H1 (cell line): ENCODE measurements at regions not wholly inside any gene's neighbourhood (a gene's known extent, or its start where the extent isn't known, plus 50 kb on each side); places are given as distances from the start of the nearest gene placed in this dataset.

ENCODE experiments used
- CTCF ChIA-PET: fragments of 300-600 bp; sonication (Branson Sonifier 250); formaldehyde crosslinking; loops from one replicate; lab custom pipeline; 2021; ENCODE audit not compliant: partially characterized antibody; lab: Charles Lee
- POLR2A ChIA-PET: fragments of 300-600 bp; sonication (Branson Sonifier 250); formaldehyde crosslinking; loops from one replicate; lab custom pipeline; 2021; ENCODE audit warnings: inconsistent platforms; ENCODE audit not compliant: partially characterized antibody; lab: Charles Lee
- DNase-seq, 2 experiments: peaks; one replicate each; pipeline versions ENCODE4 v3.0.0 to v3.0.0-alpha.2; 2010 to 2022; ENCODE audit warnings: low spot score in 2 of 2, low read depth in 1 of 2, mixed read lengths in 1 of 2
- FAIRE-seq: peaks from 2 replicates; lab custom pipeline; 2011; peaks lifted over from hg19 to GRCh38; lab: Jason Lieb, UNC
- H2AFZ ChIP-seq: 2 replicates; pipeline ENCODE4 v1.8.1; 2012; ENCODE audit warnings: low read length, inconsistent platforms
- H2AK5ac ChIP-seq: 2 replicates; pipeline ENCODE4 v1.6.1; 2013; ENCODE audit warnings: low read depth, low read length
- H2BK120ac ChIP-seq: replicated peaks from 2 replicates; pipeline ENCODE3; 2013; ENCODE audit warnings: low read depth, low read length, inconsistent platforms
- H2BK12ac ChIP-seq: 2 replicates; pipeline ENCODE4 v1.6.1; 2013; ENCODE audit warnings: low read depth, low read length
- H2BK15ac ChIP-seq: 2 replicates; pipeline ENCODE4 v1.6.1; 2013; ENCODE audit warnings: low read length
- H2BK20ac ChIP-seq: 2 replicates; pipeline ENCODE4 v1.6.1; 2013; ENCODE audit warnings: low read length
- H2BK5ac ChIP-seq: 2 replicates; pipeline ENCODE4 v1.6.1; 2013; ENCODE audit warnings: low read depth, low read length
- H3K14ac ChIP-seq: 2 replicates; pipeline ENCODE4 v1.6.1; 2013; ENCODE audit warnings: inconsistent platforms; ENCODE audit not compliant: insufficient read length
- H3K18ac ChIP-seq: 2 replicates; pipeline ENCODE4 v1.6.1; 2013; ENCODE audit warnings: low read length; ENCODE audit errors: extremely low read depth
- H3K23ac ChIP-seq: 2 replicates; pipeline ENCODE4 v1.6.1; 2013; ENCODE audit warnings: inconsistent platforms; ENCODE audit not compliant: insufficient read length
- H3K23me2 ChIP-seq: 2 replicates; pipeline ENCODE4 v1.6.1; 2013; ENCODE audit warnings: low read depth, low read length
- H3K27ac ChIP-seq: 2 replicates; pipeline ENCODE4 v1.6.1; 2011; ENCODE audit warnings: low read depth, low read length, inconsistent platforms
- H3K27me3 ChIP-seq, 4 experiments: replicated peaks in 1 of 4; 1 replicate in 1 of 4; 2 replicates in 3 of 4; pipeline versions ENCODE4 v1.6.1 to v1.8.1; 2011 to 2013; ENCODE audit warnings: low read length in 3 of 4, mild to moderate bottlenecking in 3 of 4, inconsistent platforms in 2 of 4, mixed read lengths in 2 of 4, moderate library complexity in 1 of 4; ENCODE audit not compliant: control insufficient read depth in 3 of 4, insufficient read depth in 3 of 4; ENCODE audit errors: extremely low read depth in 1 of 4
- H3K36me3 ChIP-seq, 4 experiments: 2 replicates each; pipeline versions ENCODE4 v1.6.1 to v1.8.1; 2011 to 2013; ENCODE audit warnings: mild to moderate bottlenecking in 4 of 4, low read length in 3 of 4, moderate library complexity in 2 of 4, control low read depth in 1 of 4, inconsistent platforms in 1 of 4; ENCODE audit not compliant: insufficient read depth in 4 of 4, control insufficient read depth in 2 of 4
- H3K4ac ChIP-seq: replicated peaks from 2 replicates; pipeline ENCODE3; 2013; ENCODE audit warnings: low read length, low read depth, mixed read lengths, inconsistent platforms; ENCODE audit not compliant: insufficient read length
- H3K4me1 ChIP-seq, 4 experiments: replicated peaks in 1 of 4; 1 replicate in 1 of 4; 2 replicates in 3 of 4; pipeline versions ENCODE4 v1.6.1 to v1.8.1; 2011 to 2013; ENCODE audit warnings: low read length in 3 of 4, inconsistent platforms in 2 of 4, mixed read lengths in 1 of 4; ENCODE audit not compliant: insufficient read depth in 4 of 4, control insufficient read depth in 3 of 4
- H3K4me2 ChIP-seq, 2 experiments: 2 replicates each; pipeline versions ENCODE4 v1.6.1 to v1.8.1; 2011 to 2013; ENCODE audit warnings: low read depth in 2 of 2, low read length in 2 of 2, control low read depth in 1 of 2, inconsistent platforms in 1 of 2, mild to moderate bottlenecking in 1 of 2; ENCODE audit not compliant: insufficient read depth in 1 of 2
- H3K4me3 ChIP-seq, 4 experiments: fragments of 200-600, 300-600 bp in 1 of 4; sonication (generic), shearing (Covaris generic), sonication (Bioruptor Twin) in 1 of 4; 2 replicates each; pipeline versions ENCODE4 v1.5.1 to v1.8.1; 2011 to 2016; ENCODE audit warnings: low read length in 4 of 4, low read depth in 3 of 4, control low read depth in 2 of 4, inconsistent platforms in 2 of 4, mild to moderate bottlenecking in 2 of 4, mixed read lengths in 1 of 4, moderate library complexity in 1 of 4; ENCODE audit not compliant: insufficient read depth in 2 of 4; ENCODE audit errors: extremely low read depth in 1 of 4
- H3K56ac ChIP-seq: replicated peaks from 2 replicates; pipeline ENCODE3; 2013; ENCODE audit warnings: low read depth, mild to moderate bottlenecking, mixed read lengths, low read length, inconsistent platforms; ENCODE audit not compliant: insufficient read length
- H3K79me1 ChIP-seq: 2 replicates; pipeline ENCODE4 v1.6.1; 2013; ENCODE audit warnings: low read depth, low read length, control low read depth
- H3K79me2 ChIP-seq, 2 experiments: 2 replicates each; pipeline versions ENCODE4 v1.6.1 to v1.8.1; 2012 to 2013; ENCODE audit warnings: low read length in 2 of 2, mild to moderate bottlenecking in 2 of 2, inconsistent platforms in 1 of 2; ENCODE audit not compliant: insufficient read depth in 2 of 2, control insufficient read depth in 1 of 2
- H3K9ac ChIP-seq, 4 experiments: replicated peaks in 1 of 4; 1 replicate in 1 of 4; 2 replicates in 3 of 4; pipeline versions ENCODE4 v1.6.1 to v1.8.1; 2011 to 2013; ENCODE audit warnings: low read depth in 3 of 4, low read length in 3 of 4, control low read depth in 2 of 4, mild to moderate bottlenecking in 2 of 4, moderate library complexity in 2 of 4, inconsistent platforms in 1 of 4; ENCODE audit errors: extremely low read depth in 1 of 4
- H3K9me3 ChIP-seq, 2 experiments: 2 replicates each; pipeline versions ENCODE4 v1.6.1 to v1.8.1; 2012 to 2013; ENCODE audit warnings: mild to moderate bottlenecking in 2 of 2, moderate library complexity in 2 of 2, control low read depth in 1 of 2, inconsistent platforms in 1 of 2, low read depth in 1 of 2, low read length in 1 of 2, mixed read lengths in 1 of 2; ENCODE audit not compliant: insufficient read depth in 2 of 2
- H4K20me1 ChIP-seq, 2 experiments: replicated peaks in 1 of 2; 2 replicates each; pipeline versions ENCODE3 to v1.8.1; 2011 to 2013; ENCODE audit warnings: inconsistent platforms in 2 of 2, low read length in 2 of 2, mild to moderate bottlenecking in 1 of 2; ENCODE audit not compliant: insufficient read depth in 2 of 2, control insufficient read depth in 1 of 2
- H4K5ac ChIP-seq: 2 replicates; pipeline ENCODE4 v1.6.1; 2013; ENCODE audit warnings: low read length, low read depth, mixed read lengths, inconsistent platforms; ENCODE audit not compliant: insufficient read length
- H4K8ac ChIP-seq: 2 replicates; pipeline ENCODE4 v1.8.0; 2013; ENCODE audit warnings: mild to moderate bottlenecking, moderate library complexity, low read length, inconsistent platforms; ENCODE audit not compliant: insufficient read depth; ENCODE audit errors: extremely low read depth
- H4K91ac ChIP-seq: replicated peaks from 2 replicates; pipeline ENCODE3; 2013; ENCODE audit warnings: low read length, mixed read lengths, inconsistent platforms; ENCODE audit not compliant: insufficient read length
- GABPA ChIP-seq: IDR thresholded peaks from 2 replicates; pipeline ENCODE4 v1.6.1; 2011; ENCODE audit warnings: mild to moderate bottlenecking, low read length, moderate library complexity, borderline replicate concordance; ENCODE audit not compliant: insufficient read depth
- MAFK ChIP-seq: IDR thresholded peaks from 2 replicates; pipeline ENCODE4 v1.6.1; 2012; ENCODE audit warnings: low read depth, mild to moderate bottlenecking, improper control_type of control experiment, low read length
- NANOG ChIP-seq: IDR thresholded peaks from 2 replicates; pipeline ENCODE4 v1.6.1; 2011; ENCODE audit warnings: low read length, low read depth, mild to moderate bottlenecking, inconsistent platforms; ENCODE audit not compliant: insufficient read depth, poor library complexity, severe bottlenecking
- NRF1 ChIP-seq: IDR thresholded peaks from 2 replicates; pipeline ENCODE4 v1.6.1; 2011; ENCODE audit warnings: mild to moderate bottlenecking, low read depth, low read length, improper control_type of control experiment
- PHF8 ChIP-seq: fragments of 200-600 bp; sonication (generic); conservative IDR thresholded peaks from 2 replicates; pipeline ENCODE4 v1.7.1; 2012; ENCODE audit warnings: low read depth, mild to moderate bottlenecking, inconsistent platforms, low read length, moderate library complexity
- RAD21 ChIP-seq, 2 experiments: IDR thresholded peaks in 1 of 2; conservative IDR thresholded peaks in 1 of 2; 2 replicates each; pipeline ENCODE4 v1.6.1; 2011; ENCODE audit warnings: low read depth in 2 of 2, low read length in 2 of 2, improper control_type of control experiment in 1 of 2, inconsistent platforms in 1 of 2, mild to moderate bottlenecking in 1 of 2, moderate library complexity in 1 of 2
- RXRA ChIP-seq: IDR thresholded peaks from 2 replicates; pipeline ENCODE4 v1.6.1; 2011; ENCODE audit warnings: low read depth, mild to moderate bottlenecking, low read length, moderate library complexity; ENCODE audit not compliant: insufficient read depth
- SIN3A ChIP-seq, 2 experiments: IDR thresholded peaks in 1 of 2; conservative IDR thresholded peaks in 1 of 2; 2 replicates each; pipeline ENCODE4 v1.6.1; 2011 to 2012; ENCODE audit warnings: low read length in 2 of 2, improper control_type of control experiment in 1 of 2, low read depth in 1 of 2, mild to moderate bottlenecking in 1 of 2
- SIX5 ChIP-seq: IDR thresholded peaks from 2 replicates; pipeline ENCODE4 v1.6.1; 2011; ENCODE audit warnings: mild to moderate bottlenecking, low read depth, low read length
- SP1 ChIP-seq: IDR thresholded peaks from 2 replicates; pipeline ENCODE4 v1.6.1; 2011; ENCODE audit warnings: low read depth, low read length
- SP4 ChIP-seq: IDR thresholded peaks from 2 replicates; pipeline ENCODE4 v1.6.1; 2012; ENCODE audit warnings: low read length, inconsistent platforms
- TAF7 ChIP-seq: optimal IDR thresholded peaks from 2 replicates; pipeline ENCODE3; 2011; ENCODE audit warnings: low read depth, mild to moderate bottlenecking, inconsistent platforms, low read length, moderate library complexity, borderline replicate concordance
- TBP ChIP-seq: IDR thresholded peaks from 2 replicates; pipeline ENCODE4 v1.6.1; 2011; ENCODE audit warnings: low read depth, low read length, improper control_type of control experiment
- WGBS, 2 experiments: shearing (Covaris generic) in 1 of 2; methylation state at CpG; one replicate each; pipeline versions ENCODE4 v1.1.6 to v1.1.7; 2013 to 2015; ENCODE audit warnings: low lambda C conversion rate in 2 of 2, mixed read lengths in 2 of 2, inconsistent platforms in 1 of 2, low coverage in 1 of 2, missing lambda C conversion rate in 1 of 2; ENCODE audit not compliant: insufficient replicate concordance in 2 of 2, insufficient coverage in 1 of 2, insufficient read length in 1 of 2; ENCODE audit errors: extremely low coverage in 1 of 2, missing lambda C conversion rate in 1 of 2; 5-methylcytosine and 5-hydroxymethylcytosine counted together

- ChIA-PET POLR2A (no interaction called here), CTCF (interaction anchor here (2.1 kb wide), 1 partner anchor 20 kb away, joined by 5 read pairs; no protein-coding TSS in a partner anchor)
- no peak overlapping the region for H3K23ac ChIP-seq
- WGBS, 2 experiments: 93% methylated on average over 3 of the region's 3 CpGs; no CpG with 5 or more reads in 1 of the 2 experiments
- no peak overlapping the region for H3K9ac ChIP-seq
- no peaks in the 10 kb centered on the region for H3K79me1 ChIP-seq
- FAIRE-seq (no peak), DNase-seq (no peak)
- H2BK12ac ChIP-seq: no peak overlapping the region
- no peak overlapping the region for H2AFZ ChIP-seq
- no peaks in the 10 kb centered on the region for H3K23me2 ChIP-seq
- no peak overlapping the region for H4K91ac ChIP-seq
- no peak overlapping the region for H4K8ac ChIP-seq
- H2BK5ac ChIP-seq: no peak overlapping the region
- H4K5ac ChIP-seq: no peak overlapping the region
- no peaks in the 10 kb centered on the region for H3K27me3 ChIP-seq
- no peak overlapping the region for H3K18ac ChIP-seq
- no peaks in the 10 kb centered on the region for H4K20me1 ChIP-seq
- no peak overlapping the region for H2BK15ac ChIP-seq
- H3K79me2 ChIP-seq: no peaks in the 10 kb centered on the region
- peaks cover 0 to 2% (median 0%) of the 10 kb centered on the region in 4 experiments; a peak in 1 of 7 replicates for H3K4me1 ChIP-seq
- H3K4me3 ChIP-seq: no peak overlapping the region
- H3K27ac ChIP-seq: no peak overlapping the region
- no peak overlapping the region for H3K4me2 ChIP-seq
- no peak overlapping the region for H3K14ac ChIP-seq
- no peak overlapping the region for H2BK120ac ChIP-seq
- H3K4ac ChIP-seq: no peak overlapping the region
- H2AK5ac ChIP-seq: no peak overlapping the region
- H2BK20ac ChIP-seq: no peak overlapping the region
- H3K9me3 ChIP-seq: no peaks in the 10 kb centered on the region
- H3K56ac ChIP-seq: no peak overlapping the region
- H3K36me3 ChIP-seq: no peaks in the 10 kb centered on the region
- TF ChIP-seq SP1 (no peak), SP4 (no peak), MAFK (no peak), NRF1 (no peak), NANOG (no peak), SIX5 (no peak), RAD21 (IDR thresholded peaks at IDR 0.05 in 1 of 2, conservative IDR thresholded peaks at IDR 0.05 in 1 of 2; ENCODE audit: low read depth in 2 of 2, low read length in 2 of 2) (no peak), TBP (no peak), TAF7 (no peak), RXRA (no peak), PHF8 (no peak), GABPA (no peak), SIN3A (conservative IDR thresholded peaks at IDR 0.05 in 1 of 2, IDR thresholded peaks at IDR 0.05 in 1 of 2; ENCODE audit: low read depth in 1 of 2, low read length in 2 of 2) (no peak)
Measured at GRCh38 chr11:127252321-127252720, 251.8 kb upstream of the KIRREL3 start.
